OCI-LY7 (cell line): ENCODE measurements at regions not wholly inside any gene's neighbourhood (a gene's known extent, or its start where the extent isn't known, plus 50 kb on each side); places are given as distances from the start of the nearest gene placed in this dataset.

Source experiments
- BruUV-seq: library from RNA; stranded (reverse); fragments of 400-500 nt; replicated peaks from 2 replicates; lab custom pipeline; 2021; lab: Mats Ljungman, UMichigan
- CTCF ChIA-PET: fragments of 300-600 bp; sonication (Branson Sonifier 250); formaldehyde crosslinking; loops from one replicate; lab custom pipeline; 2022; ENCODE audit warnings: antibody characterized with exemption; ENCODE audit not compliant: unreplicated experiment; lab: Charles Lee
- POLR2A ChIA-PET: fragments of 300-600 bp; sonication (Branson Sonifier 250); formaldehyde crosslinking; loops from one replicate; lab custom pipeline; 2022; ENCODE audit warnings: antibody characterized with exemption; lab: Charles Lee
- DNase-seq: peaks from one replicate; pipeline ENCODE4 v3.0.0-alpha.2; 2015; ENCODE audit warnings: low spot score
- H2AFZ ChIP-seq: fragments of 200-600 bp; sonication (generic), shearing (Covaris generic); 2 replicates; pipeline ENCODE4 v1.6.1; 2014; ENCODE audit warnings: mild to moderate bottlenecking, antibody characterized with exemption, low read length, moderate library complexity
- H3K27ac ChIP-seq: fragments of 200-600 bp; sonication (generic); 2 replicates; pipeline ENCODE4 v1.5.1; 2014; ENCODE audit warnings: mixed run types, low read depth, mild to moderate bottlenecking, moderate library complexity, low read length, inconsistent platforms; ENCODE audit not compliant: poor library complexity, severe bottlenecking
- H3K36me3 ChIP-seq: fragments of 200-600 bp; sonication (generic); 2 replicates; pipeline ENCODE4 v1.6.1; 2014; ENCODE audit warnings: mild to moderate bottlenecking, antibody characterized with exemption, low read length, moderate library complexity, mixed read lengths; ENCODE audit not compliant: insufficient read depth
- H3K4me1 ChIP-seq: fragments of 200-600 bp; sonication (generic); 2 replicates; pipeline ENCODE4 v1.5.1; 2014; ENCODE audit warnings: mild to moderate bottlenecking, low read length; ENCODE audit not compliant: insufficient read depth, poor library complexity, severe bottlenecking
- H3K4me2 ChIP-seq: fragments of 200-600 bp; sonication (generic); 2 replicates; pipeline ENCODE4 v1.6.1; 2014; ENCODE audit warnings: mild to moderate bottlenecking, low read length
- H3K4me3 ChIP-seq: fragments of 200-600 bp; sonication (generic); 2 replicates; pipeline ENCODE4 v1.5.1; 2014; ENCODE audit warnings: mild to moderate bottlenecking, low read depth, low read length; ENCODE audit not compliant: poor library complexity, severe bottlenecking
- H3K79me2 ChIP-seq: fragments of 200-600 bp; sonication (generic); 2 replicates; pipeline ENCODE4 v1.6.1; 2016; ENCODE audit warnings: low read depth, mild to moderate bottlenecking, low read length, moderate library complexity, mixed read lengths; ENCODE audit not compliant: insufficient read depth
- H3K9me2 ChIP-seq: fragments of 200-600 bp; sonication (generic); 2 replicates; pipeline ENCODE4 v1.6.1; 2016; ENCODE audit warnings: mild to moderate bottlenecking, low read length, mixed read lengths; ENCODE audit not compliant: insufficient read depth
- H3K9me3 ChIP-seq: fragments of 200-600 bp; sonication (generic); 2 replicates; pipeline ENCODE4 v1.6.1; 2014; ENCODE audit warnings: mild to moderate bottlenecking, mixed run types, low read length, mixed read lengths
- H4K20me1 ChIP-seq: fragments of 200-600 bp; sonication (generic); 2 replicates; pipeline ENCODE4 v1.6.1; 2014; ENCODE audit warnings: mild to moderate bottlenecking, antibody characterized with exemption, low read length, moderate library complexity, mixed read lengths; ENCODE audit not compliant: insufficient read depth
- CTCF ChIP-seq: fragments of 200-600 bp; sonication (generic); conservative IDR thresholded peaks from 2 replicates; pipeline ENCODE4 v1.5.1; 2014; ENCODE audit warnings: mild to moderate bottlenecking, antibody characterized with exemption, low read length, moderate library complexity, mixed read lengths
- EZH2phosphoT487 ChIP-seq: fragments of 200-600 bp; sonication (generic); IDR thresholded peaks from 2 replicates; pipeline ENCODE4 v1.6.1; 2018; ENCODE audit warnings: low read depth, borderline replicate concordance, mild to moderate bottlenecking, mixed run types, antibody characterized with exemption, low read length, moderate library complexity, mixed read lengths
- intact Hi-C: fragments of 100-400 bp; cut with micrococcal nuclease; formaldehyde crosslinking; loops from one replicate; pipeline ENCODE4 v1.10.0; 2022; ENCODE audit not compliant: unreplicated experiment

GRCh38 chr18:61722247-61722646 lies 170.6 kb downstream of the RNF152 start:
- Histone ChIP-seq H3K4me3 (no peak overlapping the region), H3K79me2 (no peaks in the 10 kb centered on the region), H3K9me2 (no peaks in the 10 kb centered on the region), H3K27ac (no peak overlapping the region), H4K20me1 (no peaks in the 10 kb centered on the region), H3K9me3 (no peaks in the 10 kb centered on the region), H3K4me2 (no peak overlapping the region), H2AFZ (no peak overlapping the region), H3K36me3 (no peaks in the 10 kb centered on the region), H3K4me1 (no peaks in the 10 kb centered on the region)
- TF ChIP-seq CTCF (no peak), EZH2phosphoT487 (no peak)
- BruUV-seq, result no TSS peak
- intact Hi-C loops, result no loop called here
- ChIA-PET CTCF (no interaction called here), POLR2A (no interaction called here)
- DNase-seq, result no peak

- Histone ChIP-seq H4K20me1 (no peaks in the 10 kb centered on the region), H3K27ac (no peak overlapping the region), H3K4me3 (no peak overlapping the region), H3K9me3 (no peaks in the 10 kb centered on the region), H3K4me1 (no peaks in the 10 kb centered on the region), H3K9me2 (no peaks in the 10 kb centered on the region), H3K4me2 (no peak overlapping the region), H3K79me2 (no peaks in the 10 kb centered on the region), H2AFZ (no peak overlapping the region), H3K36me3 (no peaks in the 10 kb centered on the region)
- BruUV-seq, result no TSS peak
- TF ChIP-seq EZH2phosphoT487 (no peak), CTCF (no peak)
- DNase-seq, result no peak
- intact Hi-C loops, result no loop called here
- POLR2A ChIA-PET, result no interaction called here
- CTCF ChIA-PET, result no interaction called here
Observed at GRCh38 chr18:61720496-61720895, 172.3 kb downstream of the RNF152 start.

GRCh38 chr18:61719671-61720070 lies 173.1 kb downstream of the RNF152 start:
- intact Hi-C loops, result no loop called here
- no peak for TF ChIP-seq CTCF
- no peak for TF ChIP-seq EZH2phosphoT487
- Histone ChIP-seq H3K27ac (no peak overlapping the region), H3K4me3 (no peak overlapping the region), H3K4me2 (no peak overlapping the region), H3K79me2 (no peaks in the 10 kb centered on the region), H3K9me3 (no peaks in the 10 kb centered on the region), H3K36me3 (no peaks in the 10 kb centered on the region), H3K4me1 (no peaks in the 10 kb centered on the region), H2AFZ (no peak overlapping the region), H3K9me2 (no peaks in the 10 kb centered on the region), H4K20me1 (no peaks in the 10 kb centered on the region)
- DNase-seq, result no peak
- ChIA-PET POLR2A (no interaction called here), CTCF (no interaction called here)
- BruUV-seq, result no TSS peak
